ENCODE measurements at regions not wholly inside any gene's neighbourhood (a gene's known extent, or its start where the extent isn't known, plus 50 kb on each side); places are given as distances from the start of the nearest gene placed in this dataset.

GRCh38 chr1:79662596-79662995 is 656.1 kb upstream of the ADGRL4 start:
- Histone ChIP-seq H3K9me3 (ENCODE audit: insufficient read depth, low read length) (no peaks in the 10 kb centered on the region), H3K27ac (ENCODE audit: low read depth, low read length) (no peak overlapping the region), H3K4me3 (ENCODE audit: insufficient read depth, low read length, poor library complexity, severe bottlenecking) (no peak overlapping the region), H3K9ac (ENCODE audit: low read length) (no peak overlapping the region), H2AFZ (ENCODE audit: low read depth, low read length, severe bottlenecking) (no peak overlapping the region), H3K27me3 (ENCODE audit: low read length) (no peaks in the 10 kb centered on the region), H3K4me2 (ENCODE audit: low read depth, low read length, poor library complexity, severe bottlenecking) (no peak overlapping the region), H3F3A (ENCODE audit: insufficient read depth) (no peaks in the 10 kb centered on the region), H3K79me2 (ENCODE audit: insufficient read depth, low read length) (no peaks in the 10 kb centered on the region), H4K20me1 (ENCODE audit: low read depth, low read length) (no peaks in the 10 kb centered on the region), H3K9me2 (replicated peaks; ENCODE audit: insufficient read depth, low read length) (no peaks in the 10 kb centered on the region), H3K36me3 (ENCODE audit: low read length) (no peaks in the 10 kb centered on the region)
- TF ChIP-seq EZH2phosphoT487 (conservative IDR thresholded peaks at IDR 0.05; ENCODE audit: low read length): no peak
- TF ChIP-seq, protein P1, sequence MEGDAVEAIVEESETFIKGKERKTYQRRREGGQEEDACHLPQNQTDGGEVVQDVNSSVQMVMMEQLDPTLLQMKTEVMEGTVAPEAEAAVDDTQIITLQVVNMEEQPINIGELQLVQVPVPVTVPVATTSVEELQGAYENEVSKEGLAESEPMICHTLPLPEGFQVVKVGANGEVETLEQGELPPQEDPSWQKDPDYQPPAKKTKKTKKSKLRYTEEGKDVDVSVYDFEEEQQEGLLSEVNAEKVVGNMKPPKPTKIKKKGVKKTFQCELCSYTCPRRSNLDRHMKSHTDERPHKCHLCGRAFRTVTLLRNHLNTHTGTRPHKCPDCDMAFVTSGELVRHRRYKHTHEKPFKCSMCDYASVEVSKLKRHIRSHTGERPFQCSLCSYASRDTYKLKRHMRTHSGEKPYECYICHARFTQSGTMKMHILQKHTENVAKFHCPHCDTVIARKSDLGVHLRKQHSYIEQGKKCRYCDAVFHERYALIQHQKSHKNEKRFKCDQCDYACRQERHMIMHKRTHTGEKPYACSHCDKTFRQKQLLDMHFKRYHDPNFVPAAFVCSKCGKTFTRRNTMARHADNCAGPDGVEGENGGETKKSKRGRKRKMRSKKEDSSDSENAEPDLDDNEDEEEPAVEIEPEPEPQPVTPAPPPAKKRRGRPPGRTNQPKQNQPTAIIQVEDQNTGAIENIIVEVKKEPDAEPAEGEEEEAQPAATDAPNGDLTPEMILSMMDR (IDR thresholded peaks at IDR 0.05; ENCODE audit: insufficient read depth, low read length, poor library complexity, severe bottlenecking): no peak

GRCh38 chr1:79660129-79660528 is 653.6 kb upstream of the ADGRL4 start:
- Histone ChIP-seq H3K9me3 (ENCODE audit: insufficient read depth, low read length) (no peaks in the 10 kb centered on the region), H3K27me3 (ENCODE audit: low read length) (no peaks in the 10 kb centered on the region), H3K4me2 (ENCODE audit: low read depth, low read length, poor library complexity, severe bottlenecking) (no peak overlapping the region), H3K36me3 (ENCODE audit: low read length) (no peaks in the 10 kb centered on the region), H2AFZ (ENCODE audit: low read depth, low read length, severe bottlenecking) (no peak overlapping the region), H3K9ac (ENCODE audit: low read length) (no peak overlapping the region), H3K4me3 (ENCODE audit: insufficient read depth, low read length, poor library complexity, severe bottlenecking) (no peak overlapping the region), H3F3A (ENCODE audit: insufficient read depth) (no peaks in the 10 kb centered on the region), H4K20me1 (ENCODE audit: low read depth, low read length) (no peaks in the 10 kb centered on the region), H3K79me2 (ENCODE audit: insufficient read depth, low read length) (no peaks in the 10 kb centered on the region), H3K9me2 (replicated peaks; ENCODE audit: insufficient read depth, low read length) (no peaks in the 10 kb centered on the region), H3K27ac (ENCODE audit: low read depth, low read length) (no peak overlapping the region)
- TF ChIP-seq EZH2phosphoT487 (conservative IDR thresholded peaks at IDR 0.05; ENCODE audit: low read length): no peak
- TF ChIP-seq, protein P1 (IDR thresholded peaks at IDR 0.05; ENCODE audit: insufficient read depth, low read length, poor library complexity, severe bottlenecking): no peak

- H2AFZ ChIP-seq (ENCODE audit: low read depth, low read length, severe bottlenecking): no peak overlapping the region
- H3K4me2 ChIP-seq (ENCODE audit: low read depth, low read length, poor library complexity, severe bottlenecking): no peak overlapping the region
- H4K20me1 ChIP-seq (ENCODE audit: low read depth, low read length): no peaks in the 10 kb centered on the region
- no peaks in the 10 kb centered on the region for H3K36me3 ChIP-seq (ENCODE audit: low read length)
- H3K9me3 ChIP-seq (ENCODE audit: insufficient read depth, low read length): no peaks in the 10 kb centered on the region
- no peak overlapping the region for H3K4me3 ChIP-seq (ENCODE audit: insufficient read depth, low read length, poor library complexity, severe bottlenecking)
- TF ChIP-seq EZH2phosphoT487 (conservative IDR thresholded peaks at IDR 0.05; ENCODE audit: low read length): no peak
- TF ChIP-seq, protein P1 (IDR thresholded peaks at IDR 0.05; ENCODE audit: insufficient read depth, low read length, poor library complexity, severe bottlenecking): no peak
- no peaks in the 10 kb centered on the region for H3F3A ChIP-seq (ENCODE audit: insufficient read depth)
- no peaks in the 10 kb centered on the region for H3K27me3 ChIP-seq (ENCODE audit: low read length)
- H3K27ac ChIP-seq (ENCODE audit: low read depth, low read length): no peak overlapping the region
- H3K9me2 ChIP-seq (replicated peaks; ENCODE audit: insufficient read depth, low read length): no peaks in the 10 kb centered on the region
- H3K9ac ChIP-seq (ENCODE audit: low read length): no peak overlapping the region
- no peaks in the 10 kb centered on the region for H3K79me2 ChIP-seq (ENCODE audit: insufficient read depth, low read length)
Observed at GRCh38 chr1:79657951-79658658, 651.6 kb upstream of the ADGRL4 start.

All from SU-DHL-6 (cell line).